WERI-Rb-1 (cell line): ENCODE measurements at regions not wholly inside any gene's neighbourhood (a gene's known extent, or its start where the extent isn't known, plus 50 kb on each side); places are given as distances from the start of the nearest gene placed in this dataset.

Experiments
- DNase-seq: peaks from one replicate; pipeline ENCODE4 v3.0.0-alpha.2; 2020
- H3K27ac ChIP-seq: fragments of 250-450 bp; sonication (Bioruptor Pico); 2 replicates; pipeline ENCODE4 v1.5.1; 2020; ENCODE audit warnings: mild to moderate bottlenecking, moderate library complexity
- H3K27me3 ChIP-seq: fragments of 250-450 bp; sonication (Bioruptor Pico); 2 replicates; pipeline ENCODE4 v1.5.1; 2021; ENCODE audit warnings: mild to moderate bottlenecking, low read depth, moderate library complexity; ENCODE audit not compliant: insufficient read depth, severe bottlenecking
- H3K36me3 ChIP-seq: fragments of 250-450 bp; sonication (Bioruptor Pico); 2 replicates; pipeline ENCODE4 v1.5.1; 2020; ENCODE audit warnings: mild to moderate bottlenecking, moderate library complexity
- H3K4me3 ChIP-seq: 2 replicates; pipeline ENCODE4 v1.5.1; 2011; ENCODE audit warnings: low read depth, mild to moderate bottlenecking, control low read depth, low read length
- H3K9me3 ChIP-seq: fragments of 250-450 bp; sonication (Bioruptor Pico); 2 replicates; pipeline ENCODE4 v1.5.1; 2021; ENCODE audit warnings: mild to moderate bottlenecking, moderate library complexity; ENCODE audit not compliant: severe bottlenecking
- CTCF ChIP-seq: IDR thresholded peaks from 2 replicates; pipeline ENCODE4 v1.5.1; 2011; ENCODE audit warnings: low read depth, mild to moderate bottlenecking, control low read depth, inconsistent platforms, low read length

GRCh38 chr1:68961143-68961542, 464.3 kb upstream of the DEPDC1 start:
- Histone ChIP-seq H3K4me3 (no peak overlapping the region), H3K36me3 (no peaks in the 10 kb centered on the region), H3K27ac (no peak overlapping the region), H3K9me3 (no peaks in the 10 kb centered on the region), H3K27me3 (no peaks in the 10 kb centered on the region)
- TF ChIP-seq CTCF: no peak
- DNase-seq: no peak

GRCh38 chr1:68963353-68963752, 466.5 kb upstream of the DEPDC1 start:
- Histone ChIP-seq H3K36me3 (no peaks in the 10 kb centered on the region), H3K27ac (no peak overlapping the region), H3K27me3 (no peaks in the 10 kb centered on the region), H3K4me3 (no peak overlapping the region), H3K9me3 (no peaks in the 10 kb centered on the region)
- TF ChIP-seq CTCF: no peak
- no peak for DNase-seq

- DNase-seq: no peak
- no peak overlapping the region for H3K4me3 ChIP-seq
- no peaks in the 10 kb centered on the region for H3K36me3 ChIP-seq
- no peaks in the 10 kb centered on the region for H3K27me3 ChIP-seq
- no peak overlapping the region for H3K27ac ChIP-seq
- H3K9me3 ChIP-seq: no peaks in the 10 kb centered on the region
- no peak for TF ChIP-seq CTCF
Measured at GRCh38 chr1:68969441-68969840, 472.6 kb upstream of the DEPDC1 start.

GRCh38 chr1:68970571-68970970, 473.7 kb upstream of the DEPDC1 start:
- Histone ChIP-seq H3K36me3 (no peaks in the 10 kb centered on the region), H3K9me3 (no peaks in the 10 kb centered on the region), H3K27ac (no peak overlapping the region), H3K27me3 (no peaks in the 10 kb centered on the region), H3K4me3 (no peak overlapping the region)
- no peak for DNase-seq
- no peak for TF ChIP-seq CTCF

GRCh38 chr1:68973459-68974244, 476.8 kb upstream of the DEPDC1 start:
- DNase-seq: no peak
- no peaks in the 10 kb centered on the region for H3K9me3 ChIP-seq
- no peaks in the 10 kb centered on the region for H3K27me3 ChIP-seq
- no peak for TF ChIP-seq CTCF
- no peak overlapping the region for H3K4me3 ChIP-seq
- H3K36me3 ChIP-seq: no peaks in the 10 kb centered on the region
- H3K27ac ChIP-seq: no peak overlapping the region

GRCh38 chr1:68974447-68974846, 477.6 kb upstream of the DEPDC1 start:
- Histone ChIP-seq H3K4me3 (no peak overlapping the region), H3K27ac (no peak overlapping the region), H3K27me3 (no peaks in the 10 kb centered on the region), H3K36me3 (no peaks in the 10 kb centered on the region), H3K9me3 (no peaks in the 10 kb centered on the region)
- TF ChIP-seq CTCF: no peak
- no peak for DNase-seq
